Activated naive CD8-positive, alpha-beta T cell treated with anti-CD3 and anti-CD28 coated beads, Interleukin-2, amount 50 U/mL, for 24 hours (primary cell): ENCODE measurements at regions not wholly inside any gene's neighbourhood (a gene's known extent, or its start where the extent isn't known, plus 50 kb on each side); places are given as distances from the start of the nearest gene placed in this dataset.
"Not testable (repeated sequence)": the region's sequence is repeated elsewhere in the genome, so short reads cannot be mapped to it uniquely, and the experiment has no call there.

Experiments
- ATAC-seq: fragments of 150-1000 bp; cut with Tn5 transposase; one replicate; pipeline ENCODE4 v1.10.0; 2021
- DNase-seq: peaks from one replicate; pipeline ENCODE4 v3.0.0; 2021
- H3K27ac Mint-ChIP-seq: one replicate; pipeline ENCODE4 v1.8.0; 2021; ENCODE audit warnings: mild to moderate bottlenecking, mixed read lengths
- H3K27me3 Mint-ChIP-seq: one replicate; pipeline ENCODE4 v1.8.0; 2021; ENCODE audit warnings: mixed read lengths
- H3K36me3 Mint-ChIP-seq: one replicate; pipeline ENCODE4 v1.8.0; 2021; ENCODE audit warnings: low read depth, mixed read lengths
- H3K4me1 Mint-ChIP-seq: one replicate; pipeline ENCODE4 v1.8.0; 2021; ENCODE audit warnings: mixed read lengths
- H3K4me3 Mint-ChIP-seq: one replicate; pipeline ENCODE4 v1.8.0; 2021; ENCODE audit warnings: mild to moderate bottlenecking, moderate library complexity, mixed read lengths
- H3K9me3 Mint-ChIP-seq: one replicate; pipeline ENCODE4 v1.8.0; 2021; ENCODE audit warnings: mixed read lengths

DNA sequence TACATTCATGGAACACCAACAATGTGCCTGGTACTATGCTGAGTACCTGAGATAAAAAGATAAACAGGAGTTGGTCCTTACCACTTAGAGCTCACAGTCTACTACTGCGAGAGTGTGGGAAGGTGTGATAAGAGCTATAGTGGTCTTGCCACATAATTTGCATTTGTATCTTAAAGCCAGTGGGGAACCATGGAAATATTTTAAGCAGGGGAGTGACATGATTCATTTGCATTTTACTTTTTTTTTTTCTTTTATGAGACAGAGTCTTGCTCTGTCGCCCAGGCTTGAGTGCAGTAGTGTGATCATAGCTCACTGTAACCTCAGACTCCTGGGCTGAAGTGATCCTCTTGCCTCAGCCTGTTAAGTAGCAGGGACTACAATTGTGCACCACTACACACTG, 53.6 kb downstream of the SRGAP2 start:
- H3K9me3 Mint-ChIP-seq, DNase-seq, H3K36me3 Mint-ChIP-seq, H3K4me3 Mint-ChIP-seq, H3K27me3 Mint-ChIP-seq, H3K27ac Mint-ChIP-seq: not testable (repeated sequence)
- ATAC-seq: peak; percentile 94
- H3K4me1 Mint-ChIP-seq: peaks cover 14% of the 10 kb centered on the region

DNA sequence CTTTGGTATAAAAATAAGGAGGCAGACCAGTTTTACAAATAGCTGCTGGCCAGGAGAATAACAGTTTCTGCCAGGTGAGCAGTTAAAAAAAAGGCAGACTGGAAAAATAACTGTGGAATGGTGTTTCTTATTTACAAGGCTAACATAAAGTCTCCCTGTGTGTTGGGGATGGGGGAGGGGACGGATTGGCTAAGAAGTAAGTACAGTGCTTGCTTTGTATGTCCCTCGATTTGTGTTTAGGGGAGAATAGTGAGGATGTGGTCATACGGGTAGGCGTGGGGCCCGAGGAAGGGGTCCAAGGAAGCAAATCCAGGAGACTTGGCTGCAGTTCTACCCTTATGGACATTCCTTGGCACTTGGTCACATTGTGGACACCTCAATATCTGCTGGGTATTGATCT, 58.1 kb downstream of the SRGAP2 start:
- not testable (repeated sequence) for ATAC-seq, H3K27me3 Mint-ChIP-seq, H3K4me1 Mint-ChIP-seq, DNase-seq, H3K27ac Mint-ChIP-seq, H3K9me3 Mint-ChIP-seq, H3K4me3 Mint-ChIP-seq, H3K36me3 Mint-ChIP-seq

DNA sequence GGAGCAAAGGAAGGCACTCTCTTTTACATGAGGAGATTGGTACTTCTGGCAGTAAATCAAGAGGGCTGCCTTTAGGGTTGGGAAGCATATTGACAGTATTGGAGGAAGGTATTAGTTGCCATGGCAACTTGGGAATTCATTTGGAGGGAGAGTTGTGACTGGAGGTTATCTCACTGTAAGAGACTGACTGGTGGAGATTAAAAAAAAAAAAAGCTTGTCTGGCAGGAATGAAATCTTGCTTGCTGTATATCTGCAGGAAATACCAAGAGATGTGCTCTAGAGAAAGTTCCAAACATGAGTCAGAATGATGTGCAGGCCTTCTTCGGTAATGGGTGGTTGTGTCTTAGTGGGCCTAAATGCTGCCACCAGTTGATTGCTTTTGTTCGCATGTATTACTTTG, 59.1 kb downstream of the SRGAP2 start:
- not testable (repeated sequence) for H3K9me3 Mint-ChIP-seq, DNase-seq, H3K4me3 Mint-ChIP-seq, H3K27me3 Mint-ChIP-seq, H3K4me1 Mint-ChIP-seq, ATAC-seq, H3K27ac Mint-ChIP-seq, H3K36me3 Mint-ChIP-seq

DNA sequence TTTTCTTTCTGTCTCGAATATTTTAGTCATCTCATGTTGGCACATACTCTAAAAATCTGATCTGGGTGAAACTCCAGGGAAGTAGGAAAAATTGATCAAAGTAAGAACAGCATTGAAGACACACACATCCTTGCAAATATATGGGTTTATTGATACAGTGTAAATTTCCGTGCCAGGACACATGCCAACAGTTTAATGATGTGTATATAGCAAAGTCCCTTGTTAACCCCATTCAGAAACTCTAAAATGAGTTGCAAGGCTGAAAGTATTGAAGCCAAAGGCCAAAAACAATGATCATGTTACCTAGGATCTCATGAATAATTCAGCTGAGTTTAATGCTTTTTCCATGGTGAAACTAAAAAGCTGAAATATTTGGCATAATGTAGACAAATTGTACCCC, 61.6 kb downstream of the SRGAP2 start:
- not testable (repeated sequence) for H3K4me1 Mint-ChIP-seq, H3K27ac Mint-ChIP-seq, H3K36me3 Mint-ChIP-seq, ATAC-seq, DNase-seq, H3K9me3 Mint-ChIP-seq, H3K27me3 Mint-ChIP-seq, H3K4me3 Mint-ChIP-seq

DNA sequence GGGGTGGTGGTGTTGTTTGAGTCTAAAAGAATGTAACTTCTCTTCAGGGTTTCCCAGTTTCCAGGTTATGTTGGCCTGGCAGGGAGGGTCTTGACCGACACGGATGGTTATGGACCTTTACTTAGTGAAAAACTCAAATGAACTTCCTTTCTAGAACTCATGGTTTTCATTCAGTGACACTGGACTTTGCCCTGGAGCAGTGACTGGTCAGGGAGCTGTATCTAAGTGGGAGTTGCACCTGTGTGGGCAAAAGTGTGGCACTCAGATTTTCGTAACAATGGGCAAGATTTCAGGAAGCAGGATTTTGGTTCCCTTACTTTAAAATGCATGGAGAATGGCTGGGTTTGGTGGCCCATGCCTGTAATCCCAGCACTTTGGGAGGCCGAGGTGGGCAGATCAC, 67.8 kb downstream of the SRGAP2 start:
- H3K36me3 Mint-ChIP-seq, H3K4me1 Mint-ChIP-seq, H3K27me3 Mint-ChIP-seq, H3K4me3 Mint-ChIP-seq, H3K27ac Mint-ChIP-seq, ATAC-seq, H3K9me3 Mint-ChIP-seq, DNase-seq: not testable (repeated sequence)

DNA sequence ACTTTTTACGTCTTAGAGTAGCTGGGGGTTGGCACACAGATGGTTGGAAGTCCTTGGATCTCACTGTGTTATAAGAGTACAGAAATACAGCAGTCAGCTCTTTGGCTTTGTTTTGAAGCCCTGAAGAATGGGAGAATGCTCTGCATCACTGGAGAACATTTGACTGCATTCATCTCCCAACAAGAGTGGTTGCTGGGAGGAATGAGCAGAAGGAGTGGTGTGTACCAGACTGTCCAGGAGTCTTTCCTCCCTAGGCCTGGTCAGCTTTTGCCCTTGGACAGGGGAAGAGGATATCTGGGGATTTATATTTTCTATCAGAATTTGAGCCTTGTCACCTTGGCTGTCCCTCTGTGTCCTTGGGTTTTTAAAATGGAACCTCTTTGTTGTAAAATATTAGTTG, 69.8 kb downstream of the SRGAP2 start:
- not testable (repeated sequence) for ATAC-seq, H3K4me1 Mint-ChIP-seq, H3K9me3 Mint-ChIP-seq, H3K4me3 Mint-ChIP-seq, H3K36me3 Mint-ChIP-seq, H3K27me3 Mint-ChIP-seq, H3K27ac Mint-ChIP-seq, DNase-seq

DNA sequence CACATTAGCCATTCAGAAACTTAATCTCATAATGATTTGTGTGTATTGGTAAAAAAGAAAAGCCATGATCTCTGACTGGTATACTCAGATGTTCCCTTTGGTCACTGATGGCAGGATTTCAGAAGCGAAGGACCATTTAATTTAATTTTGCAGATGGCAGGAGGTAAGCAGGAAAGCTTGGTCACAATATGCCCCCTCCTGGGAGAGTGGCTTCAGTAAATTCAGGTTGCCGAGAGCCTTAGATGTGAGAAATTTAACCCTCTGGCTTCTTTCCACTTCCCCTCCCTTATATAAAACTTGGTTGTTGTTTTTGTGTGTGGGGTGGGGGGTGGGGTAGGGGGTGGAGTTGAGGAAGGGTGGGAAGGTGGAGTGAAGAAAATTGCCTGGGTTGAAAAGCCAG, 72.8 kb downstream of the SRGAP2 start:
- H3K4me1 Mint-ChIP-seq, ATAC-seq, H3K27me3 Mint-ChIP-seq, H3K36me3 Mint-ChIP-seq, DNase-seq, H3K9me3 Mint-ChIP-seq, H3K27ac Mint-ChIP-seq, H3K4me3 Mint-ChIP-seq: not testable (repeated sequence)

DNA sequence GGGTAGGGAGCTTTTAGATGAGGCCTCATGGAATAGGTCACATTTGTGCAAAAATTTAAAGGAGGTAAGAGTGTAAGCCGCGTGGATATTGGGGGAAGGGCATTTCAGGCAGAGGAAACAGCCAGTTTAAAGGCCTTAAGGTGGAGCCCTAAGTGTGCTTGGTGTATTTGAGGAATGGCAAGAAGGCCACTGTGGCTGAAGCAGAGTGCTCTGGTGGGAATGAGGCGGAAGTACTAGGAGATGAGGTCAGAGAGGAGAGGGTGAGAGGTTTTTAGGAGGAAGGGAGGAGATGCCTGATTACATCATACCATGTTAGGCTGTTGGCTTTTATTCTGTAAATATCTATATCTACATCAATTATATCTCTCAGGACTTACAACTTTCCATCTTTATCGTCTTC, 75.3 kb downstream of the SRGAP2 start:
- H3K27me3 Mint-ChIP-seq, H3K9me3 Mint-ChIP-seq, DNase-seq, H3K4me1 Mint-ChIP-seq, H3K4me3 Mint-ChIP-seq, ATAC-seq, H3K27ac Mint-ChIP-seq, H3K36me3 Mint-ChIP-seq: not testable (repeated sequence)

DNA sequence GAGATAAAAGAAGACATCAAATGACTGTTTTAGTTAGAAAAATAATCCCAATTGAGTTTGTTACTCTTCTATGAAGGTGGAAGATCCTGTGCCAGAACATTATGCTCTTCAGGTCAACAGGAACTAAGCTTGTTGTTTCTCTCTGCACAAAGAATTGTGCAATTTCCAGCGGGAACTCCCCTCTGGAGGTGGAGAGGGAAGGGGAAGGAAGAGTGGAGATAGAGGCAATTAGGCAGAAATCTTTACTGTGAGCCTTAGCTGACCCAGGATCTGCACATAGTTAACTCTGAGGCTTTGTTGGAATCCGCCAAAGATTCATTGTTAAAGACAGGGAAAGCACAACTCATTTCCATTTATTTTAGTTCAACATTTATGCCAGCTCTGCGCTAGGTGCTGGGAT, 77.3 kb downstream of the SRGAP2 start:
- H3K9me3 Mint-ChIP-seq, H3K27ac Mint-ChIP-seq, H3K4me3 Mint-ChIP-seq, ATAC-seq, H3K36me3 Mint-ChIP-seq, DNase-seq, H3K4me1 Mint-ChIP-seq, H3K27me3 Mint-ChIP-seq: not testable (repeated sequence)

DNA sequence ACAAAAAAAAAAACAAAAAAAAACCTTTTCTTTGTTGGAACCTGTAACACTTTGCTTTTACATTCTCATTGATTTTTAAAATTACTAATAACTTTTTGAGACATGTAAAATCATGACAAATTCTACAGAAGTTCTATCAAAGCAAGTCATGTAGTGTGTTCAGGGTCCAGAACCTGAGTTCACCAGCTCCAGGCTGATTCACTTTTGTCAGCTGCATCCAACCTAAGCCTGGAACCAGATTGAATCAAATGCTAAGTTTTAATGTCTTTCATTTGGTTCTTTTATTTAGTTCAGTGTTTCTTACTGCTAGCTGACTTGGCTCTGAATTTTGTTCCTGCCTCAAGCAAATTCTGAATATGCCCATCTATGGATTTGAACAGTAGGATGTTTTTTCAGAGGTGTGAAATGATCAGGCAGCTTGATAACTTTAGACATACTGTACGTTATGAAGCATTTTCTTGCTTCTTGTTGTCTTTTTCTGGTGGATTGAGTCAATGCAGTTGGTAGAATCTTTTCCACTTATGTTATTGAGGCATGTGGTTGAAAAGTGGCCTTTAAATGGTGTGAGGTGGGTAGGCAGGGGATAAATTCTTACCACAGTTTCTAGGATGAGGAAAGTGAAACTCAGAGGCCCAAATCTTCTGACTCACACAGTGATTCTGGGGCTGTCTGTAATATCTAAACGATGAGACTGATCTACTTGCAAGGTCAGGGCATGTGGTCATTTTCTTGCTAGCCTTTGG, 78.7 kb downstream of the SRGAP2 start:
- H3K4me1 Mint-ChIP-seq, DNase-seq, H3K27ac Mint-ChIP-seq, H3K27me3 Mint-ChIP-seq, H3K9me3 Mint-ChIP-seq, H3K4me3 Mint-ChIP-seq, H3K36me3 Mint-ChIP-seq: not testable (repeated sequence)
- ATAC-seq: peak; percentile 97

DNA sequence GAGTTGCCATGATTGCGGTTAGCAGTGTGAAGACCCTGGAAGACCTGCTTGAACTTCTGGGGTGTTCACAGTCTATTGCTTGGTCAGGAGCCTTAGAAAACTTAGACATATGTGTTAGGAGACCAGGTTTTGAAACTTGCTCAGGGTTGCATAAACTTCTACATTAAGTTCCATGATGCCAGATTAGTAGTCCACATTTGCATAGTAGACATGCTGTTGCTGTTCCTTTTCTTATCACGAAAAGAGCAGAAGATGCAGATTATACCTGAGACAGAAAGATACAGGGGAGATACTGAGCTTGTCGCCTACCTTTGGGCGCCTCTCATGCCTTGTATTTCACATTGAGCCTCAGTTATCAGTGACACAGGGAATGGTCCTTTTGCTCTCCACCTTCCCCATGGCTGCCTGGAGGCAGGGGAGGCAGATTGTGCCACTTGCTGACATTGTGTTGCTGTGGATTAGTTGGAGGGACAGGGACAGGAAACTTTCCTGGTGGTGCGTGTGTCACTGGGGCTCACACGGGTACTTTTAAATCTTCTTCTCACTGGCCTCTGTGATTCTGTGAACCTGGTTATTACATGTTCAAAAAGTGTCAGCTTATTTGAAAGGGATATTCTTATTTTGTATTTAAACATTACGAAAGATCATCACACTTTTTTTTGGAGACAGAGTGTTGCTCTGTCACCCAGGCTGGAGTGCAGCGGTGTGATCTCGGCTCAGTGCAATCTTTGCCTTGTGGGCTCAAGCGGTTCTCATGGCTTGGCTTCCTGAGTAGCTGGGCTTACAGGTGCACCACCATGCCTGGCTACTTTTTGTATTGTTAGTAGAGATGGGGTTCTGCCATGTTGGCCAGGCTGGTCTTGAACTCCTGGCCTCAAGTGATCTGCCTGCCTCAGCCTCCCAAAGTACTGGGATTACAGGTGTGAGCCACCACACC, 82.0 kb downstream of the SRGAP2 start:
- not testable (repeated sequence) for H3K9me3 Mint-ChIP-seq, H3K36me3 Mint-ChIP-seq, H3K27ac Mint-ChIP-seq, H3K27me3 Mint-ChIP-seq, ATAC-seq, H3K4me3 Mint-ChIP-seq, DNase-seq
- peaks cover 15% of the 10 kb centered on the region for H3K4me1 Mint-ChIP-seq

DNA sequence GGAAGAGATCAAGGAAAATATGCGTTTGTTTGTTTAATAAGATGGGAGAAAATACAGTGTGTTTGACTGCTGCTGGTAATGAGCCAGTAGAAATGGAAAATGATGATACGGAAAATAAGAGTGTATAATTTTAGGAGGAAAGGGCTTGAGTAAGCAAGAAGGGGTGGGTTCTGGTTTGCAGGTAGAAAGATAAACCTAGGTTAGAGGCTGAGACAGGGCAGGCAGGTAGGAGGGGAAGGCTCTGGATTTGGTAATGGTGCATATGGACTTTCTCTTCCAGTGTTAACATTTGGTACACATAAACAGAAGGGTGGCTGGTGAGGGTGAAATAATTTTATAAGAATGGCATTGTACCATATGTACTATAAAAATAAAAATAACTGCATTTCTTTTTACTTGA, 84.4 kb downstream of the SRGAP2 start:
- Mint-ChIP-seq H3K27ac (peak overlapping the region; percentile 84), H3K4me1 (peaks cover 18% of the 10 kb centered on the region), H3K4me3 (peak overlapping the region; percentile 68)
- not testable (repeated sequence) for H3K9me3 Mint-ChIP-seq, H3K27me3 Mint-ChIP-seq, DNase-seq, H3K36me3 Mint-ChIP-seq
- ATAC-seq: peak; percentile 50

DNA sequence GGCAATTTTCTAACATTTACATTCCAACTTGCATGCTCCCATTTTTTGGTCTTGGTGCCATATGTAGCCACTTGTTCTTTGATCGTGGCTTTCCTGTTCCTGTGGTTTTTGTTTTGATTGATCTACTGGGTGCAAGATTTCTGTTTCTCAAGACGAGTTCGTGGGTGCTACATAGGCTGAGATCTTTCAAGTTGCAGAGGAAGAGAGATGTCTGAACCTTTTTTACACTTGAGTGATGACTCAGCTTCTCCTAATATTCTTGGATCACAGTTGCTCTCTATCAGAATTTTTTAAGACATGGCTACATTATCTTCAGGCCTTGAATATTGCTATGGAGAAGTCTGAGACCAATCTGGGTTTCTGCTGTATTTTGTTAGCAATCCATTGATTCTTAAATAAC, 85.1 kb downstream of the SRGAP2 start:
- H3K9me3 Mint-ChIP-seq, H3K27ac Mint-ChIP-seq, H3K27me3 Mint-ChIP-seq, DNase-seq, H3K36me3 Mint-ChIP-seq, H3K4me3 Mint-ChIP-seq: not testable (repeated sequence)
- ATAC-seq: peak; percentile 55
- H3K4me1 Mint-ChIP-seq: peaks cover 15% of the 10 kb centered on the region

DNA sequence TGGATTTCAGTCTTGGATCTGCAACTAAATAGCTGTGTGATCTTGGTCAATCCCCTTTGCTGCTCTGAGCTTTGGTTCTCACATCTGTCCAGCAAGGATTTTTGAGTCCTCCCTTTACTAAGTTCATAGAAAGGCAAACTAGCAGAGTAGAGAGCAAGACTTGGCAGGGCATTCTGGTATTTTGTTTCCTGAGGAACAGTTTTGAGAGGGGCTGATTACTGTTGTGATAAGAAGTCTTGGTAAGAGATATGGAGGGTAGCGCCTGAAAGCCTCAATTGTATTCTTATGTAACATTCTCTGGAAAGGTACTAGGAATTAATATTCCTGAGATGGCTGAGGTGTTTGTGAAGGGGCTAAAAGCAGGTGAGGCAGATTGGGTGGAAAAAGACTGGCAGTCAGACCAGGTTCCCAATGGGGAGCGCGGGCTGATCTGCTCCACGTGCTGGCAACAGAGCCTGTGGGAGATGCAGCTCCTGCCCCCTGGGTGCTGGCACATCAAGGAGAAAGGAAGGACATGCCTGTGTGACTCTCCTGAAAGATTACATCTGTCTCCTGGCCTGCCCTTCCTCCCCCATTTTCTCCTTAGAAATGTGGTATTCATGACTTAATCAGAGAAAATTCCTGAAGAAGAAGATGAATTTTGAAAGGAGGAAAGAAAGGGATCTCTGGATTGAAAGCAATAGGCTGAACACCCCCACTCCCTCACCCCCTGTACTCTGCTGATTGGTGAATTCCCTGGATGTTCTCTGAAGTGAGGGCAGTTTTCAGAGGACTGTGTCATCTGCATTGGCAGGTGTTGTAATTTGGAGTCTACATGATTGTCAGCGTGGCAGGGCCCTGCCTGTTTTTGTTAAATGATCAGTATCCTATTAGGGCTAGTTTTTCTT, 94.0 kb downstream of the SRGAP2 start:
- H3K27me3 Mint-ChIP-seq, DNase-seq, H3K4me3 Mint-ChIP-seq, H3K36me3 Mint-ChIP-seq, H3K27ac Mint-ChIP-seq, H3K9me3 Mint-ChIP-seq, H3K4me1 Mint-ChIP-seq, ATAC-seq: not testable (repeated sequence)
